NCI-H82 (cell line): ENCODE measurements at regions not wholly inside any gene's neighbourhood (a gene's known extent, or its start where the extent isn't known, plus 50 kb on each side); places are given as distances from the start of the nearest gene placed in this dataset.
"Not testable (repeated sequence)": the region's sequence is repeated elsewhere in the genome, so short reads cannot be mapped to it uniquely, and the experiment has no call there.

Experiments
- DNase-seq: peaks from one replicate; lab custom pipeline; 2025; lab: John Stamatoyannopoulos, UW

DNA sequence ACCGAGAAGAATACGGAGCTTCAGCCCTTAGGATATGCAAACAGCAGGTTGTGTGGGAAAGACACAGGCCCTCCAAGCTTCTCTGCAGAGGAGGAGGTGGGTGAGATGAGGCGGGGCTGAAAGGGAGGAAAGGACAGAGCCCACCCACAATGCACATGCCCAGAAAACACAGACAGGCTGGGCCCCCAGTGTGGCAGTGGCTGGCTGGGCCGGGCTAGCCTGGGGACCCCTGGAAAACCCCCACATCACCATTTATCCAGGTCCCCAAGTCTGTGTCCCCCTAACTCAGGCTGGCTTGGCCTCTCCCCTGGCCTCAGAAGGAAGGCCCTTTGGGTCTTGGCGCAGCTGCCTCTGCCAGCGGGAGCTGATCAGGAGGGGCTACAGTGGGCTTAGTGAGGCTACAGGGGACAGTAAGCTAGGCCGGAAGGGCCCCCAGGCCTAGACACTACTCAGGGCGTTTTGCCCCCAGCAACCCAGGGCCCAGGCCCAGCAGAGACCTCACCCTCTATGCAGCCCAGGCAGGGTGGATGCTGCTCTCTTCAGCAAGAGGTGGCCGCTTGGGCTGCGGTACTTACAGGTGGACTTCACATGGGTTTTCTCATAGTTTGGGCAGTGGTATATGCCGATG, 119.5 kb downstream of the TUBA3C start:
- DNase-seq = no peak

- no peak for DNase-seq
Observed at GRCh38 chr13:19061278-19061677, 120.3 kb downstream of the TUBA3C start.

DNA sequence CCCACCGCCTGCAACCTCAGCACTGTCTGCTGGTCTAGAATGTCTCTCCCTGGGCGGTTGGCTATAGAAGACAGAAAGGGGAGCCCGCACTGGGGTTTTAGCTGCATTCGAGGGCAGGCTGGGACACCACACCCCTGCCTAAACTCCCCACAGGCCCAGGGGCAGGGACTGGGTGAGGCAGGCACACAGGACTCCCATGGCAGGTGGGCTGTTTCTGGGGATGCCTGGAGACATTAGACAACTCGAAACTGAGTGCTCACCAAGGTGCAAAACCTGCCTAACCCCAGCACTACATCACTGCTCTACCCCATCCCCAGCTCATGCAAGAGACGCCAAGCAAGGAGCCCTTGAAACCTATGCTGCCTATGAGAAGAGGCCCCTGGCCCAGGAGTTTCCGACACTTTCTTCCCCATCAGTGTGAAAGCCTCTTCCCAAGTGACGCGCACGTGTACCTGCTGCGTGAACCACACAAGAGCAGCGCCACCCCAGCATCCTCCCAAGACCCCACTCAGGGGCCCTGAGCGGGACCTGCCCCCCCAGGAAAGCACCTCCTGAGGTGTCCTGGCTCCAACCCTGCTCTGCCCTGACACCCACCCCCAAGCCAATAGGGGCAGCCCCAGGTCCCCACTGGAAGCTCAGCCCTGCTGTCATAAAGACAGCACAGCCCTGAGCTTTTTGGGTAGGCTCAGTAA, 121.2 kb downstream of the TUBA3C start:
- no peak for DNase-seq

DNA sequence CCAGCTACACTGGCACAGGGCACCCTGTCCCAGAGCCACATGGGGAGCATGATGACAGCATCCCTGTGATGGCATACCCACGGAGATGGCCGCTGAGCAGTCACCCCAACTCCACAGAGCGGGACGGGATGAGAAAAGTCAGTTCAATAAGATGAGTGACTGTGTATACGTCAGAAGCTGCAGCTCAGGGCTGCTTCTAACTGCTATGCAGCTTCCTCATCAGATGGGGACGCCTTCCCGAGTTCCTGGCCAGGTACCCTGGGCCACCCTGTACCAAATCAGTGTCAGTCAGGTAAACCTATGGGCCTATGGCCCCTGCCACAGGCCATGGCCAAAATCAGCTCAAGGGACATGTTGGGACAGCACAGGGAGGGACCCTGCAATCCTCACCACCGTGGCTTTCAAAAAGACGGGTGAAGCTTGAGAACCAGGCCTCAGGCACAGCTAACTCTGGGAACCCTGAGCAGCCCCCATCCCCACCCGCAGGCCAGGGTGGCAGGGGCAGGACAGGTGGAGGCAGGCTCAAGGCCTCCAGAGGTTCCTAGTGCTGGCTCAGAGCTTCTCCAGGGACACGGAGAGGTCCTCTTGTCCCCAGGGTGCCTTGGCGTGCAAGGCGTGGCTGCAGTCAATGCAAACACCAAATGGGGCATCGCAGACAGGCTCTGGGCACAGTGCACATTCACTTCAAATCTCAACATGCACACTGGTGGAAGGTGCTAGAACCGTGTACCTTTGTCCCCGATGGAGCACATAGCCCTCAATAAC, 122.4 kb downstream of the TUBA3C start:
- DNase-seq = no peak

GRCh38 chr13:19058566-19058965, 123.1 kb downstream of the TUBA3C start:
- DNase-seq = no peak

DNA sequence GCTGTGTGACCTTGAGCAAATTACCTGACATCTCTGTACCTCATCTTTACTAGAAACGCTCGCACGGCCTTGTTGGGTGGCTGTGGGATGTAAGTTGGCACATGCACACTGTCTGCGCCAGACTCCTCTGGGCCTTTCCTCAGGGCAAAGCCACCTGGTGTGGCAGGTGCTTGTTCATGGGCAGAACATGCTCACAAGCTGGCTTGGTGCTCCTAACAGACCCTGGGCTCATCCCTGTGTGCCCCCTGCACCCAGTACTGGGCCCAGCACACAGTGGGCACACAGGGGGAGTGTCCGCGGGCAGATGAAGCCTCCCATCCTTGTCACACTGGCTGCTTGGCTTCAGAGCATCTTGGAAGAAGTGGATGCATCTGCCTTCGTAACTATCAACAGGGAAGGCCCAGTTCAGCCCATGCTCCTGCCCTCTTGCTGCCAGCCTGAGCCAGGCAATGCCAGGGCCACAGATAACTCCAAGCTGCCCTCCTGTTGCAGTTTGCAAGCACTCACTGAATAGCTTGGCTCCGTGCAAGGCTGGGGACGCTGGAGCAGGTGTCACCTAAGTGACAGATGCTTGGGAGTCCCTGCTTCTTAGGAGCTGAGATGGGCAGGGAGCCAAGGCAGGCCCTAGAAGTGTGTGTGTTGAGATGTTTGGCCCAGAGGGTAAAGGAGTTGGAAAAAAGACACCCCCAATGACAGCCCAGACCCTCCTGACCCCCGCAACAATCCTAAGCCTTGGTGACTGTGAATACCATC, 123.9 kb downstream of the TUBA3C start:
- no peak for DNase-seq

GRCh38 chr13:19056984-19057490, 124.6 kb downstream of the TUBA3C start:
- no peak for DNase-seq

DNA sequence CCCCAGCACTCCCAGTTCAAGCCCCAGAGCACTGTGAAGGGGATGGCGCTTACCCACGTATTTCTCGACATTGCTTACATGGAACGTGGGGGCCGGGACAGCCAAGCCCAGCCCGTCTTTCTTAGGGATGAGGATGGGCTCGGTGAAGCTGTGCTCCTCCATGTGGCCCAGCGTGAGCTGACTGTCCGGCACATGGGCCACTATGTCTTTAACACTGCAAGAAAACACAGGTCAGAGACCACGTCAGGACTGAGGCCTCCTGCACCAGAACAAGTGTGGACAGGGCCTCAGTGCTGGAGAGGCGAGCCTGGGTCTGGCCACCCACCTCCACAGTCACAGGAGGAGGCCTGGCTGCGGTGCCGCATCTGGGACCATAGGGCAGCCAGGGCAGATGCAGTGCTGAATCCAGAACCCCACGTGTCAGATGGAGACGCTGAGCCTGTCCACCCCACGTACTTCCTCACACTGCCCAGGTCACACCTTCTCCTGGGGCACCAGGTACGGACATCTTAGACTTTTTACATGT, 125.2 kb downstream of the TUBA3C start:
- no peak for DNase-seq

DNA sequence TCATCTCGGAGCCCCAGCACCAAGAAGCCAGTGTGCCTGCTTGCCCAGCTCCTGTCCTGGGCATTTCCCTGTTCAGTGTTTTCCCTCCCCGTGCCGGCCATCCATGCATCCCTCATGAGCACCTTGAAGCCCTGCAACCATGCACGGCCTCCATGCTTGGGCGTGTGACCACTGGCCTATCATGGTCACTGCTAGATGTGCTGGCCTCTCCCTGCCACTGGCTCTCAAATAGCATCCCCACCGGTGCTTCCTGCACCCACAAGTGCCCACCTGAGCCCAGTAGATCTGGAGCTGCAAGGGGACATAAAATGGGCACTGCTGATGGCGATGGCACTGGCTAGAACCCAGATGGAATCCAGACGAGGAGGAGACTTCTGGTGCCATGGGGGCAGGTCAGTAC, 126.0 kb downstream of the TUBA3C start:
- DNase-seq = no peak

- no peak for DNase-seq
Observed at GRCh38 chr13:19053561-19053960, 128.1 kb downstream of the TUBA3C start.

- no peak for DNase-seq
Observed at GRCh38 chr13:19052931-19053330, 128.7 kb downstream of the TUBA3C start.

DNA sequence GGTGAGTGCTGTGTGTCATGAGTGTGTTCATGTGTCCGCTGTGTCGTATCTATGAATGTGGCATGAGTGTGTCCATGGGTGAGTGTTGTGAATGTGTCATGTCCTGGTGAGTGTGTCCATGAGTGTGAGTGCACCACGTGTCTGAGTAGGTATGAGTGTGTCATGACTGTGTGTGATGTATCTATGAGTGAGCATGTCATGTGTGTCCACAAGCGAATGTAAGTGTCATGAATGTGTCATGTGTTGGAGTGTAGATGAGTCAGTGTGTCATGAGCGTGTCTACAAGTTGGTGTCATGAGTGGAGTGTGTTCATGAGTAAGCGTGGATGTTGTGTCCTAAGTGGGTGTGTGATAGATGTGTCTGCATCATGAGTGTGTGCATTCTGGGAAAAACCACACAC, 129.4 kb downstream of the TUBA3C start:
- DNase-seq = no peak

DNA sequence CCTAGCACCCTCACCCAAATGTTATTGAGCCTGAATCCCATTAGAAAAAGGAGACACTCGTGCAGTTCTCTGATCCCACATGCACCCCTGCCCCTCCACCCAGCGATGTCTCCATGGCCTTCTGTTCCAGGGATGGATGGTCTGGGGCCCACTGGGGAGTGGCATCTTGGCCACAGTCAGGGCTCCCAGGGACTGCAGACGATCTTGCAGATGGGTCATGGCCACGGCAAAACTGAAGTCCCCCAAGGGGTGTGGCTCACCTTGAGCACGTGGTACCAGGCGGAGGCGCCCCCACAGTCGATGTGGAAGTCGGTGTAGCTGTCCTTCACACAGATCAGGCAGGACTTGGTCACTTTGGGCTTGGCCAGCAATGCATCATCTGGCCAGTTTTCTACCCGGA, 130.7 kb downstream of the TUBA3C start:
- no peak for DNase-seq

- not testable (repeated sequence) for DNase-seq
Observed at GRCh38 chr13:19049624-19050023, 132.0 kb downstream of the TUBA3C start.

- no peak for DNase-seq
Observed at GRCh38 chr13:19048381-19048780, 133.2 kb downstream of the TUBA3C start.

- DNase-seq = no peak
Observed at GRCh38 chr13:19023115-19023514, 158.5 kb downstream of the TUBA3C start.

DNA sequence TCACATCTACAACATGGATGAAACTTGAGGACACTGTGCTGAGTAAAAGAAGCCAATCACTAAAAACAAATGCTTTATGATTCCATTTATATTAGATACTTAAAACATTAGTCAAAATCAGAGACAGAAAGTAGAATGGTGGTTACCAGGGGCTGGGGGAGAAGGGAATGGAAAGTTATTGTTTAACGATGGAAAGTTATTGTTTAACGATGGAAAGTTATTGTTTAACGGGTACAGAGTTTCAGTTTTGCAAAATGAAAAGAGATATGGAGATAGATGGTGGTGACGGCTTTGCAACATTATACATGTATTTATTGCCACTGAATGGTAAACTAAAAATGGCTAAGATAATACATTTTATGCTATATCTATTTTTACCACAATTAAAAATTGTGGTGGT, 160.6 kb downstream of the TUBA3C start:
- DNase-seq = no peak

DNA sequence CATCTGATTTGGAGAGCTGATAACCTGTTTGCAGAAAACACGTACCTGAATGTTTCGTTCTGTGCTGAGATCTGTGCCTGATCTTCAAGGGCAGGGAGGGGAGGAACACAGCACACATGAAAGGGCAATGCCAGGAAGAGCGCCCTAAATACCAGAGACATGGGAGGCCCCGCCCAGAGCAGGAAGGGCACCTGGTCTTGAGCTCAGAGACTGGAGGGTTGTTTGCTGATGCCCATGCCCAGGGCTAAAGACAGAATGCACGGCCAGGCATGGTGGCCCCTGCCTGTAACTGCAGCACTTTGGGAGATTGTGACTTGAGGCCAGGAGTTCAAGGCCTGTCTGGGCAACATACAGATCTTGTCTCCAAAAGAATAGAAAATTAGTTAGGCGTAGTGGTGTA, 183.2 kb downstream of the TUBA3C start:
- DNase-seq = no peak

- DNase-seq = no peak
Observed at GRCh38 chr13:18996627-18997051, 185.0 kb downstream of the TUBA3C start.

DNA sequence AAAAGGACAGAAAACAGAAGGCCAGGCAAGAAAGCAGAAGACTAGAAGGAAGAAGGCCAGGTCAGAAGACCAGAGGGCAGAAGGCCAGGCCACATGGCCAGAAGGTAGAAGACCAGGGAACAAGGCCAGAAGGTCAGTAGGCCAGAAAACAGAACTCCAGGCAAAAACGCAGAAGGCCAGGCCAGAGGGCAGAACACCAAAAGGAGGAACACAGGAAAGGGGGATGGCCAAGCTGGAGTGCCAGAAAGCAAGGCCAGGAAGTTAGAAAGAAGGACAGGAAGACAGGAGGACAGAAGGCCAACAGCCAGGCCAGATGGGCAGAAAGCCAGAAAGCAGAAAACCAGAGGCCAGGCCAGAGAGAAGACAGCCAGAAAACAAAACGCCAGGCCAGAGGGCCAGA, 185.4 kb downstream of the TUBA3C start:
- DNase-seq = no peak

DNA sequence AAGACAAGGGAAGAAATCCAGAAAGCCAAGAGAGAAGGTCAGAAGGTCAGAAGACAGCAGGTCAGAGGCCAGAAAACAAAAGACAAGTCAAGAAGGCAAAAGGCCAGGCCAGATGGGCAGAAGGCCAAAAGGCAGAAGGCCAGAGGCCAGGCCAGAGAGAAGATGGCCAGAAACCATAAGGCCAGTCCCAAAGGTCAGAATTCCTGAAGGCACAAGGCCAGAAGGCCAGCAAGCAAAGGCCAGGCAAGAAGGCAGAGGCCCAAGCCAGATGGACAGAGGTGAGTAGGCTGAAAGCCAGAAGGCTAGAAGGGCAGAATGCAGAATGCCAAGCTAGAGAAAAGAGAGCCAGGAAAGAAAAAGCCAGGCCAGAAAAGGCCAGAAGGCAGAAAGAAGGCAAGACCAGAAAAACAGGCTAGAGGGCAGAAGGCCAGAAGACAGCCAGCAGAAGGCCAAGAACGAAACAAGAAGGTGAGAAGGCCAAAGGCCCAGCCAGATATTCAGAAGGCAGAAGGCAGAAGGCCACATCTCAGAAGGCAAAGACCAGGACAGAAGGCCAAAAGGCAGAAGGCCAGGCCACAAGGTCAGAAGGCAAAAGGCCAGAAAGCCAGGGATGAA, 186.3 kb downstream of the TUBA3C start:
- DNase-seq = no peak
